ENCODE measurements at regions not wholly inside any gene's neighbourhood (a gene's known extent, or its start where the extent isn't known, plus 50 kb on each side); places are given as distances from the start of the nearest gene placed in this dataset.
"Not testable (repeated sequence)": the region's sequence is repeated elsewhere in the genome, so short reads cannot be mapped to it uniquely, and the experiment has no call there.

DNA sequence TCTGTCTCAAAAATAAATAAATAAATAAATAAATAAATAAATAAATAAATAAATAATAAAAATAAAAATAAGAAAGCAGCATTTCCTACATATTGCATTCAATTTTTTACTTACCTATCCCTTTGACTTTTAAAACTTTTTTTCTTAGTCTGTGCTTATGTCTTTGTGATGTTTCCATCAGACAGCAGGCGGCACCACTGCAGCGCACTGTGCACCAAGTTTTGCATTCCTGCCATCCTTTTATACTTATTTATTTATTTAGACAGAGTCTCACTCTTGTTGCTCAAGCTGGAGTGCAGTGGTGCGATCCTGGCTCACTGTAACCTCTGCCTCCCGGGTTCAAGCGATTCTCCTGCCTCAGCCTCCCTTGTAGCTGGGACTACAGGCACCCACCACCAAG lies 132.6 kb downstream of the SPATA31A6 start:
- H3K4me3 ChIP-seq (ENCODE audit: extremely low read depth in 1 of 4, insufficient read depth in 2 of 4, low read depth in 3 of 4, low read length in 4 of 4); H3K14ac ChIP-seq (ENCODE audit: insufficient read length); H3K79me1 ChIP-seq (ENCODE audit: low read depth, low read length); H3K18ac ChIP-seq (ENCODE audit: extremely low read depth, low read length); H3K9me3 ChIP-seq (ENCODE audit: insufficient read depth in 2 of 2, low read depth in 1 of 2, low read length in 1 of 2); H4K91ac ChIP-seq (replicated peaks; ENCODE audit: insufficient read length, low read length); H2BK120ac ChIP-seq (replicated peaks; ENCODE audit: low read depth, low read length); H3K4me1 ChIP-seq (replicated peaks in 1 of 4; ENCODE audit: control insufficient read depth in 3 of 4, insufficient read depth in 4 of 4, low read length in 3 of 4); H3K4me2 ChIP-seq (ENCODE audit: insufficient read depth in 1 of 2, low read depth in 2 of 2, low read length in 2 of 2); H3K27me3 ChIP-seq (replicated peaks in 1 of 4; ENCODE audit: control insufficient read depth in 3 of 4, extremely low read depth in 1 of 4, insufficient read depth in 3 of 4, low read length in 3 of 4); H4K5ac ChIP-seq (ENCODE audit: insufficient read length, low read depth, low read length); H4K8ac ChIP-seq (ENCODE audit: extremely low read depth, insufficient read depth, low read length); H3K23me2 ChIP-seq (ENCODE audit: low read depth, low read length); H3K9ac ChIP-seq (replicated peaks in 1 of 4; ENCODE audit: extremely low read depth in 1 of 4, low read depth in 3 of 4, low read length in 3 of 4); H4K20me1 ChIP-seq (replicated peaks in 1 of 2; ENCODE audit: control insufficient read depth in 1 of 2, insufficient read depth in 2 of 2, low read length in 2 of 2); CTCF ChIA-PET (ENCODE audit: partially characterized antibody); FAIRE-seq; H2BK20ac ChIP-seq (ENCODE audit: low read length); H3K56ac ChIP-seq (replicated peaks; ENCODE audit: insufficient read length, low read depth, low read length); H3K79me2 ChIP-seq (ENCODE audit: control insufficient read depth in 1 of 2, insufficient read depth in 2 of 2, low read length in 2 of 2); H3K23ac ChIP-seq (ENCODE audit: insufficient read length); POLR2A ChIA-PET (ENCODE audit: partially characterized antibody); H3K36me3 ChIP-seq (ENCODE audit: control insufficient read depth in 2 of 4, insufficient read depth in 4 of 4, low read length in 3 of 4); H2BK15ac ChIP-seq (ENCODE audit: low read length); DNase-seq (ENCODE audit: low read depth in 1 of 2, low spot score in 2 of 2); H2BK5ac ChIP-seq (ENCODE audit: low read depth, low read length); H2AK5ac ChIP-seq (ENCODE audit: low read depth, low read length); H2AFZ ChIP-seq (ENCODE audit: low read length); H2BK12ac ChIP-seq (ENCODE audit: low read depth, low read length); H3K27ac ChIP-seq (ENCODE audit: low read depth, low read length); H3K4ac ChIP-seq (replicated peaks; ENCODE audit: insufficient read length, low read depth, low read length): not testable (repeated sequence)
- 84% methylated on average over 5 of the region's 5 CpGs; no CpG with 5 or more reads in 1 of the 2 experiments for WGBS, 2 experiments (ENCODE audit: extremely low coverage in 1 of 2, insufficient coverage in 1 of 2, insufficient read length in 1 of 2, insufficient replicate concordance in 2 of 2, low coverage in 1 of 2, low lambda C conversion rate in 2 of 2, missing lambda C conversion rate in 1 of 2)

DNA sequence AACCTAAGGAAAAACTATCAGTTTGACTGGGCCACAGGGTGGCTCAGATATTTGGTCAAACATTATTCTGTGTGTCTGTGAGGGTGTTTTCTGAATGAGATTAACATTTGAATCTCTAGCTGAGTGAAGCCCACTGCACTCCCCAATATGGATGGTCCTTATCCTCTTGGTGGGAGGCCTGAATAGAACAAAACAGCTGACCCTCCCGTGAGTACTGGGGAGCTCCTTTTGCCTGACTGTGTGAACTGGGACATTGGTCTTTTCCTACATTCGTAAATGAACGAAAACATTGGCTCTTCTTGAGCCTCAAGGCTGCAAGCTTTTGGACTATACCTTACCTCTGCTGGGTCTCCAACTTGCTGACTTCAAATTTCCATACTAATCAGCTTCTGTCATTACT lies 134.2 kb downstream of the SPATA31A6 start:
- H3K79me1 ChIP-seq (ENCODE audit: low read depth, low read length); H3K36me3 ChIP-seq (ENCODE audit: control insufficient read depth in 2 of 4, insufficient read depth in 4 of 4, low read length in 3 of 4); H4K5ac ChIP-seq (ENCODE audit: insufficient read length, low read depth, low read length); H2BK5ac ChIP-seq (ENCODE audit: low read depth, low read length); H2BK120ac ChIP-seq (replicated peaks; ENCODE audit: low read depth, low read length); H3K18ac ChIP-seq (ENCODE audit: extremely low read depth, low read length); H2BK12ac ChIP-seq (ENCODE audit: low read depth, low read length); H2BK20ac ChIP-seq (ENCODE audit: low read length); H3K14ac ChIP-seq (ENCODE audit: insufficient read length); H3K4me1 ChIP-seq (replicated peaks in 1 of 4; ENCODE audit: control insufficient read depth in 3 of 4, insufficient read depth in 4 of 4, low read length in 3 of 4); H3K79me2 ChIP-seq (ENCODE audit: control insufficient read depth in 1 of 2, insufficient read depth in 2 of 2, low read length in 2 of 2); H4K91ac ChIP-seq (replicated peaks; ENCODE audit: insufficient read length, low read length); DNase-seq (ENCODE audit: low read depth in 1 of 2, low spot score in 2 of 2); H2AK5ac ChIP-seq (ENCODE audit: low read depth, low read length); H3K4me2 ChIP-seq (ENCODE audit: insufficient read depth in 1 of 2, low read depth in 2 of 2, low read length in 2 of 2); H3K23me2 ChIP-seq (ENCODE audit: low read depth, low read length); H3K27ac ChIP-seq (ENCODE audit: low read depth, low read length); CTCF ChIA-PET (ENCODE audit: partially characterized antibody); FAIRE-seq; H2BK15ac ChIP-seq (ENCODE audit: low read length); H3K27me3 ChIP-seq (replicated peaks in 1 of 4; ENCODE audit: control insufficient read depth in 3 of 4, extremely low read depth in 1 of 4, insufficient read depth in 3 of 4, low read length in 3 of 4); H3K9ac ChIP-seq (replicated peaks in 1 of 4; ENCODE audit: extremely low read depth in 1 of 4, low read depth in 3 of 4, low read length in 3 of 4); H4K8ac ChIP-seq (ENCODE audit: extremely low read depth, insufficient read depth, low read length); POLR2A ChIA-PET (ENCODE audit: partially characterized antibody); H3K4me3 ChIP-seq (ENCODE audit: extremely low read depth in 1 of 4, insufficient read depth in 2 of 4, low read depth in 3 of 4, low read length in 4 of 4); H3K4ac ChIP-seq (replicated peaks; ENCODE audit: insufficient read length, low read depth, low read length); H3K56ac ChIP-seq (replicated peaks; ENCODE audit: insufficient read length, low read depth, low read length); H2AFZ ChIP-seq (ENCODE audit: low read length); H3K23ac ChIP-seq (ENCODE audit: insufficient read length); H4K20me1 ChIP-seq (replicated peaks in 1 of 2; ENCODE audit: control insufficient read depth in 1 of 2, insufficient read depth in 2 of 2, low read length in 2 of 2); H3K9me3 ChIP-seq (ENCODE audit: insufficient read depth in 2 of 2, low read depth in 1 of 2, low read length in 1 of 2): not testable (repeated sequence)
- 30% methylated on average over 3 of the region's 3 CpGs; no CpG with 5 or more reads in 1 of the 2 experiments for WGBS, 2 experiments (ENCODE audit: extremely low coverage in 1 of 2, insufficient coverage in 1 of 2, insufficient read length in 1 of 2, insufficient replicate concordance in 2 of 2, low coverage in 1 of 2, low lambda C conversion rate in 2 of 2, missing lambda C conversion rate in 1 of 2)
